ENCODE measurements at regions not wholly inside any gene's neighbourhood (a gene's known extent, or its start where the extent isn't known, plus 50 kb on each side); places are given as distances from the start of the nearest gene placed in this dataset.

DNA sequence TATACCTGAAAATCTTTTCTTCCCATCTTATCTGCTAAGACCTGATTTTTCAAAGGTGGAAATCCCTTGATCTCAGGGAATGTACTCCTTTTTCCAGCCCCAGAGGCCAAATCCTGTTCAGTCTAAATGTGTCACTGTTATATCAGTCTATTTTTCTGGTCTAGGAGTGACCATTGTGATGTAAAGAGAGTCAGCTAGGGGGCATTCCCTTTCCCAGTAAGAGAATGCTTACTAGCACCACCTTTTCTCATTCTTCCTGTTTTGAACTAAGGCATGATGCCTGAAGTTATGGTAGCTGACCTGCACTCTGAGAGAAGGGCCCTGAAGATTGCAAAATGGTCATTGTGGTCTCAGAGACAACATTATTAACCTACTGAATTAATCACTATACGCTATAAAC lies 124.1 kb upstream of the XIRP2 start:
- TF ChIP-seq, protein P1, sequence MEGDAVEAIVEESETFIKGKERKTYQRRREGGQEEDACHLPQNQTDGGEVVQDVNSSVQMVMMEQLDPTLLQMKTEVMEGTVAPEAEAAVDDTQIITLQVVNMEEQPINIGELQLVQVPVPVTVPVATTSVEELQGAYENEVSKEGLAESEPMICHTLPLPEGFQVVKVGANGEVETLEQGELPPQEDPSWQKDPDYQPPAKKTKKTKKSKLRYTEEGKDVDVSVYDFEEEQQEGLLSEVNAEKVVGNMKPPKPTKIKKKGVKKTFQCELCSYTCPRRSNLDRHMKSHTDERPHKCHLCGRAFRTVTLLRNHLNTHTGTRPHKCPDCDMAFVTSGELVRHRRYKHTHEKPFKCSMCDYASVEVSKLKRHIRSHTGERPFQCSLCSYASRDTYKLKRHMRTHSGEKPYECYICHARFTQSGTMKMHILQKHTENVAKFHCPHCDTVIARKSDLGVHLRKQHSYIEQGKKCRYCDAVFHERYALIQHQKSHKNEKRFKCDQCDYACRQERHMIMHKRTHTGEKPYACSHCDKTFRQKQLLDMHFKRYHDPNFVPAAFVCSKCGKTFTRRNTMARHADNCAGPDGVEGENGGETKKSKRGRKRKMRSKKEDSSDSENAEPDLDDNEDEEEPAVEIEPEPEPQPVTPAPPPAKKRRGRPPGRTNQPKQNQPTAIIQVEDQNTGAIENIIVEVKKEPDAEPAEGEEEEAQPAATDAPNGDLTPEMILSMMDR (IDR thresholded peaks at IDR 0.05) = no peak
- TF ChIP-seq POLR2A (IDR thresholded peaks at IDR 0.05) (no peak), EP300 (IDR thresholded peaks at IDR 0.05) (no peak)

Data from tibial nerve (tissue), 4 donors.